Lower leg skin (tissue), 4 donors: ENCODE measurements at regions not wholly inside any gene's neighbourhood (a gene's known extent, or its start where the extent isn't known, plus 50 kb on each side); places are given as distances from the start of the nearest gene placed in this dataset.
"Not testable (repeated sequence)": the region's sequence is repeated elsewhere in the genome, so short reads cannot be mapped to it uniquely, and the experiment has no call there.

ENCODE experiments used
- DNase-seq, 2 donors: peaks; one replicate each; pipeline ENCODE4 v3.0.0-alpha.2; 2019; ENCODE audit warnings: low spot score in 2 of 2
- H3K4me3 ChIP-seq: fragments of 200-600 bp; sonication (generic); 2 replicates; pipeline ENCODE4 v1.5.1; 2017; ENCODE audit warnings: mild to moderate bottlenecking, low read depth; ENCODE audit not compliant: poor library complexity, severe bottlenecking
- CTCF ChIP-seq, 3 donors: fragments of 450-650 bp; IDR thresholded peaks; one replicate each; pipeline ENCODE4 v1.5.1; 2016; ENCODE audit warnings: antibody characterized with exemption in 3 of 3, mild to moderate bottlenecking in 3 of 3, moderate library complexity in 2 of 3
- POLR2A ChIP-seq, 2 donors: fragments of 450-650 bp; IDR thresholded peaks; one replicate each; pipeline ENCODE4 v1.6.1; 2016 to 2017; ENCODE audit warnings: antibody characterized with exemption in 2 of 2, mild to moderate bottlenecking in 1 of 2, moderate library complexity in 1 of 2
- WGBS, 2 donors: methylation state at CpG; one replicate each; pipeline ENCODE4 v1.1.5; 2018; 5-methylcytosine and 5-hydroxymethylcytosine counted together
- intact Hi-C: fragments of 100-400 bp; cut with DNase I; formaldehyde crosslinking; loops from one replicate; pipeline ENCODE4 v1.15.0; 2023; ENCODE audit warnings: low total_unique reads

- no peak for DNase-seq
- H3K4me3 ChIP-seq, result no peak overlapping the region
- no peak for TF ChIP-seq POLR2A (IDR thresholded peaks at IDR 0.05)
- TF ChIP-seq CTCF (IDR thresholded peaks at IDR 0.05), result no peak
- intact Hi-C loops, result no loop called here
- WGBS, 2 donors, result 64 to 88% methylated on average over 1 of the region's 1 CpG
These were observed 1221.0 kb downstream of the AACS start for GRCh38 chr12:126286203-126286602.

- no peak for TF ChIP-seq POLR2A (IDR thresholded peaks at IDR 0.05)
- TF ChIP-seq CTCF (IDR thresholded peaks at IDR 0.05), result no peak
- no peak for DNase-seq
- no peak overlapping the region for H3K4me3 ChIP-seq
- intact Hi-C loops, result no loop called here
These were observed 1225.2 kb downstream of the AACS start for GRCh38 chr12:126290456-126290855.

GRCh38 chr12:126291987-126292386 lies 1226.8 kb downstream of the AACS start:
- intact Hi-C loops, H3K4me3 ChIP-seq, DNase-seq: not testable (repeated sequence)
- WGBS, 2 donors, result 74 to 81% methylated on average over 3 of the region's 3 CpGs

- WGBS, 2 donors, result 88 to 89% methylated on average over 2 of the region's 2 CpGs
- no peak for DNase-seq
- intact Hi-C loops, result no loop called here
These were observed 1230.4 kb downstream of the AACS start for GRCh38 chr12:126295652-126296051.

GRCh38 chr12:126309278-126309677 lies 1244.0 kb downstream of the AACS start:
- H3K4me3 ChIP-seq, result no peak overlapping the region
- intact Hi-C loops, result no loop called here
- 77 to 78% methylated on average over 3 of the region's 3 CpGs for WGBS, 2 donors
- no peak for DNase-seq
- TF ChIP-seq CTCF (IDR thresholded peaks at IDR 0.05) (no peak), POLR2A (IDR thresholded peaks at IDR 0.05) (no peak)

More at GRCh38 chr12:126295652-126296051, 1230.4 kb downstream of the AACS start:
- H3K4me3 ChIP-seq, result no peak overlapping the region
- TF ChIP-seq POLR2A (IDR thresholded peaks at IDR 0.05), result no peak
- TF ChIP-seq CTCF (IDR thresholded peaks at IDR 0.05), result no peak

- WGBS, 2 donors, result 87 to 89% methylated on average over 3 of the region's 3 CpGs
- no peak overlapping the region for H3K4me3 ChIP-seq
- intact Hi-C loops, result no loop called here
- DNase-seq, result no peak
- TF ChIP-seq CTCF (IDR thresholded peaks at IDR 0.05) (no peak), POLR2A (IDR thresholded peaks at IDR 0.05) (no peak)
These were observed 1247.2 kb downstream of the AACS start for GRCh38 chr12:126312457-126312856.
